DND-41 (cell line): ENCODE measurements at regions not wholly inside any gene's neighbourhood (a gene's known extent, or its start where the extent isn't known, plus 50 kb on each side); places are given as distances from the start of the nearest gene placed in this dataset.

Source experiments
- CTCF ChIP-seq: IDR thresholded peaks from 2 replicates; pipeline ENCODE4 v1.5.1; 2012; ENCODE audit warnings: borderline replicate concordance, low read length, moderate library complexity, mild to moderate bottlenecking; ENCODE audit not compliant: poor library complexity, severe bottlenecking; ENCODE audit errors: extremely low read depth
- EZH2 ChIP-seq: IDR thresholded peaks from 3 replicates; pipeline ENCODE4 v1.6.1; 2012; ENCODE audit warnings: borderline replicate concordance, low read depth, mild to moderate bottlenecking, moderate library complexity, low read length, inconsistent platforms; ENCODE audit not compliant: severe bottlenecking

- TF ChIP-seq CTCF (no peak), EZH2 (no peak)
Measured at GRCh38 chr13:68584776-68585175, 1354.6 kb upstream of the PCDH9 start.
